ENCODE measurements at regions not wholly inside any gene's neighbourhood (a gene's known extent, or its start where the extent isn't known, plus 50 kb on each side); places are given as distances from the start of the nearest gene placed in this dataset.
"Not testable (repeated sequence)": the region's sequence is repeated elsewhere in the genome, so short reads cannot be mapped to it uniquely, and the experiment has no call there.

GRCh38 chr5:112534067-112534583 lies 115.0 kb upstream of the EPB41L4A start:
- no peak for DNase-seq

DNA sequence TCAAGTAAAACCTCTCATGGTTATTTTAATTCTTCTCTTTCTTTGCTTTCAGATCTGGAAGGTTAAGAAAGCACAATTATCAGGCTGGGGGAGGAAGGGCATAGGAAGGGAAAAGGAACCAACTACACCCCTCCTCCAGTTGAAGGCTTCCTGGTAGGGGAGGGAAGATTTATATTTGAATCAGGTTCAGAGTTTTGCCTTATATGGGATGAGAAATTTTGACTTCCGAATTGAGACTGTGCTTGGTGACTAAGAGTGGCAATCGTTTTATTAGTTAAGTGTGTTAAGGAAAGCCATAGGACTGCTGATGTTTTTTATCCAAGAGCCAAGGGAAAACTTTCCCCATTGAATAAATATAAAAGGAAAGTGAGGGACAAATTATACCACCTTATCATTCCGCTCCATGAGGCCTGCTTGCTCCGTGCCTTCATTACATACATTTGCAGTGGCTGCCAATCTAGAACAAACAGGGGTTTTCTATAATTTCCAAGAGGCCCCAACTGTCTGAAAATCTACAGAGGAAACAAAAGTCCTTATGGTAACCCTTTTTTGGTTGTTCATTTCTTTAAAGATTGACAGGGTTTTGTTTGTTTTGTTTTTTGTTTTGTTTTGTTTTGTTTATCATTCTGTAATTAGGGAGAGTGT lies 115.7 kb upstream of the EPB41L4A start:
- no peak for DNase-seq

DNA sequence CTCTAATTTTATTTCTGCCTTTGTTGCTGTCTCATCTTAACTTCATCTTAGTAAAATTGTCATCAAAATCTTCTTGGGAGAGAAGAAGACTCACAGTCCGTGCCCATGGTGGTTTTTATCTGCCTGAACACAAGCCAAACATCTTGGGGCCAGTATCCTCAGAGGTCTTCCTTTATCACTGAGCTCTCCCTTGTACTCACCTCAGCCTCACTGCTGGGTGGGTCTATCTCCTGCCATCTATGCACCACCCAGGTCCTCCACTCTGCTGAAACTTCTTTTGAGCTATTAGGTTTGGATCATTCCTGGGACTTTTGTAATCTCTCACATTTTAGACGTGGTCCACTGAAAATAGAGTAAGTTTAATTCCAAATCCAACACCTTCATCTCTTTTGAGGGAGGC lies 116.3 kb upstream of the EPB41L4A start:
- no peak for DNase-seq

DNA sequence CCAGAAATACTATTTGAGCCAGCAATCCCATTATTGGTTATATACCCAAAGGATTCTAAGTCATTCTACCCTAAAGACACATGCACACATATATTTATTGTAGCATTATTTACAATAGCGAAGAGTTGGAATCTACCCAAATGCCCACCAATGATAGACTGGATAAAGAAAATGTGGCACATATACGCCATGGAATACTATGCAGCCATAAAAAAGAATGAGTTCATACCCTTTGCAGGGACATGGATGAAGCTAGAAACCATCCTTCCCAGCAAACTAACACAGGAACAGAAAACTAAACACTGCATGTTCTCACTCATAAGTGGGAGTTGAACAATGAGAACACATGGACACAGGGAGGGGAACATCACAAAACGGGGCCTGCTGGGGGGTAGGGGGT lies 125.5 kb upstream of the EPB41L4A start:
- not testable (repeated sequence) for DNase-seq

DNA sequence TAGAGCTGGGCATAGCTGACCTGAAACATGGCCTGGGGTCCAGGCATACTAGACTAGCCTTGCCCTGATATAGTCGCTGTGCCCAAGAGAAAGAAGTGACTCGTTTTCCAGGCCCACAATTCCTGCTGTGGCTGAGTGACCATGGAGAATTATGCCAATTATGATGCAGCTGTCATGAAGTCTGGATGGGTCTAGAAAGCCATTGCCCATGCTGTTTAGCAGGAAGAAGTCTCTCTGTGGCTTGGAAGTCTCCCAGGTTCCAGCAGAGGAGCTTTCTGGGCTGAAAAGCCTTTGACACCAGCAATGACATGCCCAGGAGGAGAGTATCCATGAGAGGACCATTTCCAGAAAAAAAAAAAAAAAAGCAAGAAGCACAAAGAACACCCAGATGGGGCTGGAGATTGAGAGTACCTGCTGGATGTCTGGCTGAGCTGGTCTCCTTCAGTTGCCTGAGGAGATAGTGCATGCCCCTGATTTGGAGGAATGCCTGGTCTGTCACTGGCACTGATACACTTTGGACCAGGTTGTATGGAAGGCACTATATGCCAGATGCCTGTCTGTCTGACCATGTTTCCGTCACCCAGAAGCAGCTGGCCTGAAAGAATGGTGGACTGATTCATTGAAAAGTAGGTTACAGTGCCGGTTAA lies 128.0 kb upstream of the EPB41L4A start:
- no peak for DNase-seq

GRCh38 chr5:112548246-112548881 lies 129.3 kb upstream of the EPB41L4A start:
- no peak for DNase-seq

DNA sequence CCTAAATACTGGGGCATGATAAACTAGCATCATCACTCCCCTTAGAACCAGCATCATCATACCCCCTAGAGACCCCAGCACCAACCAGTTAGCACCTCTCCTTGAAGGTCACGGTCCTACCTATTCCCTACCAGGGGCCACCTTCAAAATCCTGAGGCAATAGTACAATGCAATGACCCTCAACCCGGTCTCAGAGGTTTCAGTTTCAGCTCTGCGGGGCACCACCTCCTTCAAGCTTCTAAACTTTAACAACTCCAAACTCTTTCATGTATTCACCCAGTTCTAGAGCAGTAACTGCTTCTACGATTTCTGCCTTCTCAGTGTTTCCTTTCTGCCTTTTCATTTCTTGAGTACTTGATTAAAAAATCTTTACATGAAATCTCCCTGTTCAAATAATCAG lies 130.1 kb upstream of the EPB41L4A start:
- no peak for DNase-seq

DNA sequence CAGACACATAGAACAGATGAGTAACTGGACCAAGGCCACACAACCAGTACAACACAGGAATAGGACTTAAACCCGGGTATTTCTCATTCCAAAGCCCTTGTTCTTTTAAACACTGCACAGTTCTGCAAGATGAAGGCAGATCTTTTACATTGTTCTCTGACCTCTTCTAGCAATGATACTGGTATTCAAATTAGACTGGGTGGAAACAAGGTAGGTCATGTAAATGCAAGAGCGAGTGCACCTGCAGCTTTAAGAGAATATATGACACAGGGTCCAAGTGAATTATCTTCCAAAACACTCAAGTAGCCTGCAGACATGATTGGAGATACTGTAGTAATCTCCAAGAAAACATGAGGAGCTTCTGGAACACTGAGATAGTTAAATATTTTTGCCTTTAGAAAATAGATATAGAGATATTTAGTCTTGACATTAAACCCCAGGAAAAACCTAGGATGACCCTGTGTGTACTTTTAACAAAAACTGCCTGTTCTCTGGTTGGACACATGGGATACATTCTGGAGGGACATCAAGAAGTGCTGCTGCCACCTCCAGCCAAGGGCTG lies 130.6 kb upstream of the EPB41L4A start:
- no peak for DNase-seq

GRCh38 chr5:112551419-112552032 lies 132.4 kb upstream of the EPB41L4A start:
- no peak for DNase-seq

- no peak for DNase-seq
These were observed 133.1 kb upstream of the EPB41L4A start for GRCh38 chr5:112552216-112552615.

GRCh38 chr5:112552791-112553190 lies 133.7 kb upstream of the EPB41L4A start:
- no peak for DNase-seq

GRCh38 chr5:112554101-112554977 lies 135.3 kb upstream of the EPB41L4A start:
- no peak for DNase-seq

DNA sequence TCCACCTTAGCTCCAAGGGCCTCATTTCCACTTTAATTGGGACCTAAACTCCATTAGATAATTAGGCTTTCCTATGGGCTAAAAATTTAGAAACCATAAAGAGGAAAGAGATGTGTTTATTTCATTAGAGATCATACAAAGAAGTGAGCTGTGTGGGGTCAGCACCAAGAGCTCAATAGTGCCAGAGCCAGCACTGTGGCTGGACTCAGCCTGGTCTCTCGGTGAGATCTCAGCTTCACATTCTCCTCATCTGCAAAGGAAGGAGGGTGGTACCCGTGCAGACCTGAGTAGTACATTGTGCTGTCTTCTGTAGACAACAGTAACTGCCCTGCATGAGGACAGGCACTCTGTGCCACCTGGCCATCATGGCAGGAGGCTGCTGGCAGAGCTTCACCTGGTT lies 136.1 kb upstream of the EPB41L4A start:
- DNase-seq: no peak

DNA sequence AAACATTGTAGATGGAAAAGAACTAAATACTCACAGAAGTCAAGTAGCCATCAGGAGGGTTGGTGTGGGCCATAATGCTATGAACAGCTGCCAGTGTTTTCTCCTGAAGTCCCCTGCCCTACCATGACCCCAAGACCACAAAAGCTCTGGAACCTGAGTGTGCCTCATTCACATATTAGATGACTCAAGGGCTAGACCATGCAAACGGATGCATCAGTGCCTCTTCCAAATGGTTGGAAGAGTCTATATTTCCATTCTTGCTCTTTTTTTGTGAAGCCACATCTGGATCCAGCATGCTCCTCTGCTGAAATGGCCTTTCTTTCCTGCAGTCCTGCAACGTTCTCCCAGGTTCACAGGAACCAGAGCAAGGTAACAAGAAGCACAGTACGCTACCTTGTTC lies 136.6 kb upstream of the EPB41L4A start:
- no peak for DNase-seq

- DNase-seq: not testable (repeated sequence)
These were observed 140.4 kb upstream of the EPB41L4A start for GRCh38 chr5:112559501-112559900.

- DNase-seq: no peak
These were observed 141.3 kb upstream of the EPB41L4A start for GRCh38 chr5:112560371-112560770.

- DNase-seq: no peak
These were observed 144.2 kb upstream of the EPB41L4A start for GRCh38 chr5:112563169-112563826.

GRCh38 chr5:112566251-112566650 lies 147.2 kb upstream of the EPB41L4A start:
- no peak for DNase-seq

DNA sequence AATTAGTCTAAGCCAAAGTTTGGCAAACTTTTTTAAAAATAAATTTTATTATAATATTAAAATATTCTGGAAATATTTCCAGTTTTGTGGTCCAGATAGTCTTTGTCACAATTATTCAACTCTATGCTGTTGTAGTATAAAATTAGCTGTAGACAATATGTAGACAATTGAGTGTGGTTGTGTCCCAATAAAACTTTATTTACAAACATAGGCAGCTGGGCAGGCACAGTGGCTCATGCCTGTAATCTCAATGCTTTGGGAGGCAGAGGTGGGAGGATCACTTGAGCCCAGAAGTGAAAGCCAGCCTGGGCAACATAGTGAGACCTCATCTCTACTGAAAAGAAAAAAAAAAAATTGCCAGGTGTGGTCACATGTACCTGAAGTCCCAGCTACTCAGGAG lies 150.5 kb upstream of the EPB41L4A start:
- no peak for DNase-seq

DNA sequence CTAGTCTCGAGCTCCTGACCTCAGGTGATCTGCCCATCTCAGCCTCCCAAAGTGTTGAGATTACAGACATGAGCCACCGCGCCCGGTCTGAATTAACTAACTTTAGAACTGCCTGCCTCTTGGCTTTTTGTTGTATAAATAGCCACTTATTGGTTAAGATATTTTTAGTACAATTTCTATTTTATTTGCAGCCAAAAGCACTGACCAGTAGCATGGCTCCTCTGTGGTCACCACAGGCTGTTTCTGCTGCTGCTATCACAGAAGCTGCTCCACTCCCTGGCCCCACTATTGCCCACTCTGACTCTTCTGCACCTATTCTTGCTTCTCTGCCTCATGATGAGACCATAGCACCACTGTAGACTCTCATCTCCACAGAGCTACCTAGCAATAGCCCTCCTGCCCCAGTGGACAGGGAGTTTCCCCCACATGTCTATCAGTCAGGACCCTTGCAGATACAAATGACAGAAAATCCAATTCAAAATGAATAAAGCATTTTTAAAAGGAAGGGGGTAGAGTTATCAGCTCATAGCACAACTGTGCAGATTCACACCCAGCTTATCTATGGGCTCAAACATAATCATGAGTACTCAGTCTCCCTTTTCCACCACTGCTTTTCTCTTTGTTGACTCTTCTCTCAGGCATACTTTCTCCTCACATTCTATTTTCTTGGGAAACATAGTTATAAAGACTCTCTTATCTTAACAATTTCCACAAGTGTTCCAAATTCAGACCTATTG lies 151.8 kb upstream of the EPB41L4A start:
- no peak for DNase-seq

GRCh38 chr5:112573441-112573840 lies 154.4 kb upstream of the EPB41L4A start:
- DNase-seq: no peak

Measured in NCI-H2081 treated with DMSO at 0.1 percent for 48 hours (cell line).